ENCODE measurements at regions not wholly inside any gene's neighbourhood (a gene's known extent, or its start where the extent isn't known, plus 50 kb on each side); places are given as distances from the start of the nearest gene placed in this dataset.

- no peak overlapping the region for H3K27ac ChIP-seq (ENCODE audit: low read length)
- H3K4me2 ChIP-seq (ENCODE audit: low read depth, low read length) = no peak overlapping the region
- H3K27me3 ChIP-seq (replicated peaks; ENCODE audit: insufficient read depth, low read length) = no peaks in the 10 kb centered on the region
- H3K9me2 ChIP-seq (replicated peaks; ENCODE audit: insufficient read depth, low read length) = no peaks in the 10 kb centered on the region
- H3K79me2 ChIP-seq (ENCODE audit: low read length) = no peaks in the 10 kb centered on the region
- H4K20me1 ChIP-seq (ENCODE audit: insufficient read depth, low read length) = no peaks in the 10 kb centered on the region
- TF ChIP-seq CTCF (IDR thresholded peaks at IDR 0.05; ENCODE audit: low read length) (no peak), EZH2phosphoT487 (IDR thresholded peaks at IDR 0.05; ENCODE audit: low read length) (no peak), EZH2 (optimal IDR thresholded peaks at IDR 0.05; ENCODE audit: low read depth, low read length) (no peak)
- no peaks in the 10 kb centered on the region for H3F3A ChIP-seq (ENCODE audit: insufficient read depth, low read length)
- no peak overlapping the region for H3K9ac ChIP-seq (ENCODE audit: low read length)
- H3K9me3 ChIP-seq (replicated peaks; ENCODE audit: insufficient read depth, low read length) = no peaks in the 10 kb centered on the region
- DNase-seq = no peak
- no peak overlapping the region for H3K4me3 ChIP-seq (ENCODE audit: low read length)
- no peak overlapping the region for H2AFZ ChIP-seq (ENCODE audit: low read length)
- no peaks in the 10 kb centered on the region for H3K4me1 ChIP-seq (ENCODE audit: low read length)
- H3K36me3 ChIP-seq (replicated peaks; ENCODE audit: insufficient read depth, low read length) = no peaks in the 10 kb centered on the region
Measured at GRCh38 chr4:138647433-138647832, 368.1 kb upstream of the NOCT start.

GRCh38 chr4:138646383-138646782 lies 369.2 kb upstream of the NOCT start:
- Histone ChIP-seq H3K9me2 (replicated peaks; ENCODE audit: insufficient read depth, low read length) (no peaks in the 10 kb centered on the region), H2AFZ (ENCODE audit: low read length) (no peak overlapping the region), H4K20me1 (ENCODE audit: insufficient read depth, low read length) (no peaks in the 10 kb centered on the region), H3F3A (ENCODE audit: insufficient read depth, low read length) (no peaks in the 10 kb centered on the region), H3K9ac (ENCODE audit: low read length) (no peak overlapping the region), H3K27ac (ENCODE audit: low read length) (no peak overlapping the region), H3K27me3 (replicated peaks; ENCODE audit: insufficient read depth, low read length) (no peaks in the 10 kb centered on the region), H3K36me3 (replicated peaks; ENCODE audit: insufficient read depth, low read length) (no peaks in the 10 kb centered on the region), H3K79me2 (ENCODE audit: low read length) (no peaks in the 10 kb centered on the region), H3K4me3 (ENCODE audit: low read length) (no peak overlapping the region), H3K4me2 (ENCODE audit: low read depth, low read length) (no peak overlapping the region), H3K9me3 (replicated peaks; ENCODE audit: insufficient read depth, low read length) (no peaks in the 10 kb centered on the region), H3K4me1 (ENCODE audit: low read length) (no peaks in the 10 kb centered on the region)
- no peak for DNase-seq
- TF ChIP-seq EZH2 (optimal IDR thresholded peaks at IDR 0.05; ENCODE audit: low read depth, low read length) (no peak), EZH2phosphoT487 (IDR thresholded peaks at IDR 0.05; ENCODE audit: low read length) (no peak), CTCF (IDR thresholded peaks at IDR 0.05; ENCODE audit: low read length) (no peak)

GRCh38 chr4:138645289-138645688 lies 370.3 kb upstream of the NOCT start:
- Histone ChIP-seq H2AFZ (ENCODE audit: low read length) (no peak overlapping the region), H3F3A (ENCODE audit: insufficient read depth, low read length) (no peaks in the 10 kb centered on the region), H3K4me3 (ENCODE audit: low read length) (no peak overlapping the region), H4K20me1 (ENCODE audit: insufficient read depth, low read length) (no peaks in the 10 kb centered on the region), H3K9me2 (replicated peaks; ENCODE audit: insufficient read depth, low read length) (no peaks in the 10 kb centered on the region), H3K9ac (ENCODE audit: low read length) (no peak overlapping the region), H3K4me2 (ENCODE audit: low read depth, low read length) (no peak overlapping the region), H3K79me2 (ENCODE audit: low read length) (no peaks in the 10 kb centered on the region), H3K9me3 (replicated peaks; ENCODE audit: insufficient read depth, low read length) (no peaks in the 10 kb centered on the region), H3K27ac (ENCODE audit: low read length) (no peak overlapping the region), H3K4me1 (ENCODE audit: low read length) (no peaks in the 10 kb centered on the region), H3K27me3 (replicated peaks; ENCODE audit: insufficient read depth, low read length) (no peaks in the 10 kb centered on the region), H3K36me3 (replicated peaks; ENCODE audit: insufficient read depth, low read length) (no peaks in the 10 kb centered on the region)
- TF ChIP-seq EZH2phosphoT487 (IDR thresholded peaks at IDR 0.05; ENCODE audit: low read length) = no peak
- no peak for TF ChIP-seq CTCF (IDR thresholded peaks at IDR 0.05; ENCODE audit: low read length)
- TF ChIP-seq EZH2 (optimal IDR thresholded peaks at IDR 0.05; ENCODE audit: low read depth, low read length) = no peak
- DNase-seq = no peak
